Right renal cortex interstitium (tissue), 3 donors: ENCODE measurements at regions not wholly inside any gene's neighbourhood (a gene's known extent, or its start where the extent isn't known, plus 50 kb on each side); places are given as distances from the start of the nearest gene placed in this dataset.
"Not testable (repeated sequence)": the region's sequence is repeated elsewhere in the genome, so short reads cannot be mapped to it uniquely, and the experiment has no call there.

Experiments
- DNase-seq, 3 donors: peaks; one replicate each; pipeline ENCODE4 v3.0.0-alpha.2; 2013; ENCODE audit warnings: low read depth in 3 of 3, low spot score in 2 of 3

DNA sequence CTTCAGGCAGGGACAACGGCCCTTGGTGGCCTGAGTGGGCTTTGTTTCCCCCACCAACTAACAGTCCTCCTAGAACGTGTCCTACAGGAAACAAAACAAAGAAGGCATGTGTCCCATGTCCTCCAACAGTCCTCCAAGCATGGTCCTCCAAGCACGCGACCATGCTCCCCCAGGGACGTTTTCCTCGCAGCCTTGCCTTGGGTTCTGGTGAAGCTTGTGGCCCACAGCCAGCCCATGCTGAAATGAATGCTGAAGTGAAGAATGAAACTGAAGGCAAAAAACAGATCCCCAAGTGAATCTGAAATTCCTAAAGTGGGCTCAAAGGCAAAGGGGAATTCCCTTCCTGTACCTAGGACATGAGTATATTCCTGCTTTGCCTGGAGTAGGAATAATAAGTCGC, 176.6 kb downstream of the JCAD start:
- DNase-seq = no peak

DNA sequence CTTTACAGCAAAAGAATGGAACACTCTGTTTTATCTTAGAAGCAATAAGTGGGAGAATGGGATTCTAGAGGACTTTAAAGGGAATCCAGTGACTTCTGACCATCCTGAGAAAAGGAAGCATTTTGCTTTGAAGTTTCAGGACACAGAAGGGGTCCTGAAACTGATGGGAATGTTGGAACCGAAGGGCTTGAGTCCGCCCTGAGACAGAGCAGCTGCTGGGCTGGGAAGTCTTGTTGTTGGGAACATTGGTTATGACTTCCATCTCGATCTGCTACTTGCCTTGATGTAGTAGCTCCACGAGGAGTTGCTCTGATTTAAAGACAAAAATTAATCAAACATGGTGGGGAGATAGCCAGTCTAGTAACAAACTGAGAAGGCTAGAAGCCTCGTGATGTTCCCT, 177.6 kb downstream of the JCAD start:
- no peak for DNase-seq

DNA sequence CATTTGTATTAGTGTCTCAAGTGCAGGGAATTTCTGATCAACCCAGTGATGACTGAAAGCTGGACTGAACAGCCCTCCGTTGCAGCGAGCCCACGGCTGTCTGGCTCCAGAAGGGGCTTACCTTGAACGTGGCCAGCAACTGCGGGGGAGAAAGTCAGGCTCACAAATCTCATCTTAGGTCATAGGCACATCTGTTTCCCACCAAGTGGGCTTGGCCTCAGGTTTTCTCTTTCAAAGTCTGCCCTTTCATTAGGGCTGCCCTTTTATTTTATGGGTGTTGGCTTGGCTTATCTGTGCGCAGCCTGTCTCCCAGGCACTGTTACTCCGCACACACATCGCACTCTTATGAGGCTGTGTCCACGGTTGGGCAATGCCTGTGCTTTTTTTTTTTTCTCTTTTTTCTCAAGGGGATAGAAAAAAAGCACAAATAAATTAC, 178.0 kb downstream of the JCAD start:
- no peak for DNase-seq

DNA sequence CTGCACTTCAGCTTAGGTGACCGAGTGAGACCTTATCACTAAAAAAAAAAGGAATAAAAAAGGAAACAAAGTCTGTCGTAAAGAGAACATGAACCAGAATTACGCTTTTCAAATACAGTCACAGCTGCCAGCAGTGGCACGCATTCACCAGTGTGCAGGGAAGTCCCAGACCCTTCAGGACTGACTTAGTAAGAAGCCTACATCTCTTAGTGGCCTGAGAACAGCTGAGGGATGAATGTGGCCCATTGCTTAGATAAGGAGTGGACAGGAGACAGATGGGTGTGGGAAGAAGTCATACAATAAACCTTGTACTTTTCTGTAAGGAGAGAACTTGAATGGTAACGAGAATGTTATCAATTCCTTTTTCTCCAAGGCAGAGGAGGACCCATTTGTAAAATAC, 178.5 kb downstream of the JCAD start:
- no peak for DNase-seq

DNA sequence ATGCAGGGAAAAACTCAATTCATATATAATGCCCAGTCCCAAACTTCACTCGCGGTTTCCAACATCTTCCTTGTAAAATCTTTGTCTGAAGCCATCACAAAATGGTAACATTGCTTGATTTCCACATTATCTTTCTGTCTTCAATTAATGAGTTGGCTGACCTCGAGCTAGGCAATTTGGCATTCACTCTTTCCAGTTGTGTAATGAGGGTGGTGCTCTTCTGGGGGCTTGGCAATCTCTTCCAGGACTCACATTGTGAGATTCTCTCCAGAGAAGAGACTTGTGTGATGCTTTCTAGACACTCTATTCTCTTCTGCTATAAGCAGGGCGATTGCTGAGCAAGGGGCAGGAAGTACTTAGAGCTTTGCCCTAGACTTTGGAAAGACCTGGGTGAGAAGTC, 179.5 kb downstream of the JCAD start:
- no peak for DNase-seq

DNA sequence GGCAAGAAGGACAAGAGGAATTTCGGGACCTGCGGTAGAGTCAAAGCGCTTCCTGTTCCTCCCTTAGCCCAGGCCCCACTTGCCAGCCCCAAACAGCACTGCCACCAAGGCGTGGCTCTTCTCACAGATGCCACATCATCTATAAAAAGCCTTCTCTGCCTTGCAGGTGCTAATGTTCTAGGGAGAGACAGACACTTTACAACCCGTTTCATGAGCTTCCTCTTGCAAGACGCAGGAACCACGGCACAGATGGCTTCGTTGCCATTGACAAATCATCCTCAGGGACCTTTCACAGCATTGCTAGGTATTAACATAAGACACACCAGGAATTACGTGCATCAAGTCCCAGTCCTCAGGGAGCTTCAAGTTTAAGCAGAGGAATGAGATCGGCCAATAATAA, 180.9 kb downstream of the JCAD start:
- no peak for DNase-seq

DNA sequence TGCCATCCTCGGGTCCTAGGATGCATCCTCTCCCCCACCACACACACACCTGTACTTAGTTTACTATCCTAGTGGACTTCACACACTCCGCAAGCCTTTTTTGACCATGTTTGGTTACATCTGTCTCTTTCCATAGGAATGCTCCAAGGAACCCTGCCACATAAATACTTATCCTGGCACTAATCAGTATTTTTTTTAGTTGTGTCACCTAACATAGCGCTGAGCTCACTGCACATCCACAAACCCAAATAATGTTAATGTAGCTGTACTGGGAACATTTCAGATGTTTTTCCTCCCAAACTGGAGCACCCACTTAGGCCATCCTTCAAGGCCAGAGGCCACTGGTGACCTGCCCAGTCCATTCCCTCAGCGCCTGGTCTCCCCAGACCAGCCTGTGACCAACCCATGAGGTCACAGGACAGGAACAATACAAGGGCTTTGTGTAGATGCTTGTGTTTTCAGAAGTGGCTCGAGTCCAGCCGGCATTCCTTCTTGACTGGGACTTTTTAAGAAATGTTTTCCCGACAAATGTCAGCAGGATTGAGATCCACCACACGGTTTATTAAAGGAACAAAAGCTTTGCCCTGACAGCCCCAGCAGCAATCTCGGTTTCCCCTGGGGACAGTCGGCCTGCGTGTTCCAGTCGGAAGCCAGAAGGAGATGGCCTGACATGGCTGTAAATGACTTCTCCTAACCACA, 181.4 kb downstream of the JCAD start:
- DNase-seq = no peak

DNA sequence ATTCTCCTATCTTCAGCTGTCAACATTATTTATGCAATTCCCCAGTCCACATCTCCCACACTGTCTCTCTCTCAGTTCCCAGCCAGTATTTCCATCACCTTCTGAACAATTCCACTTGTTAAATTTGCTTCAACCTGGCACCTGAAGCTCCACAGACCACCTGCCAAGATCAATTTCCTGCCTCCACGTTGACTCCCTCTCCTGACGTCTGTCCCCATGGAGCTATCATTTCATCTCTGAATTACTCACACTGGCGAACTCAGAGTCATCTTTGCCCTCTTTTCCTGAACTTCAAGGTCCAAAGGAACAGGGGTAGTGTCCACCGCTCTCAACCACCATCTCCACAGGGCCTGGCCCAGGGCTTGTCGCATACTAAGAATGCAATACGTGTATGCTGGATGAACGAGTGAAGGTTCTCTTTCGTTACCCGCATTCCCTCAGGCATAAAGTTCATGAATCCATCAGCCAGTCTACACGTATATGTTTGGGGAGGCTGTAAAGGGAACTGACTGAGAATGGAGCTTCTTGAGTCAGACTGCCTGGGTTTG, 183.3 kb downstream of the JCAD start:
- DNase-seq = no peak

DNA sequence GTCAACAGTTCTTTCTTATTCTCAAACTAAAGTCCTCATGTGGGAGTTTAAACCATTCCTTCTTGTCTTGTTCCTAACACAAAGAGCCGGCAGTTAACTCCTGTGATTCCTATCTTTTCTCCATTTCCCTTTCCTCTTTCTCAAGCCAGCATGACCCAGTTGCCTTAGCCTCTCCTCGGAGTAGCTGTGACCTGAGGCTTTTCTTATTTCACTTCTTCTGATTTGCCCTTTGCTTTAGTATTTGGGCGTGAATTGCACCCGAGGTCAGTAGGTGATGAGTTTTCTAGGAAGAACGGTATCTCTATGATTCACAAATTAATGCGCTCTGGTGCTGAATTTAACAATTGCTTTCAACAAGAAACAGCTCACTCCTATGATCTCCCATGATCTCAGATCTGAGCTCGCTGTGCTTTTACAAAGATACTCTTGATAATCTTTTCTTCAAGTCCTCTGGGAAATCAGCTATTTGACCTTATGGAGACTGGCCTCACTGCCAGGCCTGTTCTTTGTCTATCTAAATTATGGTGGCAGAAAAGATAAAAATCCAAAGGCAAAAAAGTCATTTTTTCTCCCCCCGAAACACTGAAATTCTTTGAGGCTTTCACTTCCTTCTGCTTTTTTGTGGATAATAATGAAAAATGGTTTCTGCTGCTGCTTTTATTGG, 184.6 kb downstream of the JCAD start:
- no peak for DNase-seq

DNA sequence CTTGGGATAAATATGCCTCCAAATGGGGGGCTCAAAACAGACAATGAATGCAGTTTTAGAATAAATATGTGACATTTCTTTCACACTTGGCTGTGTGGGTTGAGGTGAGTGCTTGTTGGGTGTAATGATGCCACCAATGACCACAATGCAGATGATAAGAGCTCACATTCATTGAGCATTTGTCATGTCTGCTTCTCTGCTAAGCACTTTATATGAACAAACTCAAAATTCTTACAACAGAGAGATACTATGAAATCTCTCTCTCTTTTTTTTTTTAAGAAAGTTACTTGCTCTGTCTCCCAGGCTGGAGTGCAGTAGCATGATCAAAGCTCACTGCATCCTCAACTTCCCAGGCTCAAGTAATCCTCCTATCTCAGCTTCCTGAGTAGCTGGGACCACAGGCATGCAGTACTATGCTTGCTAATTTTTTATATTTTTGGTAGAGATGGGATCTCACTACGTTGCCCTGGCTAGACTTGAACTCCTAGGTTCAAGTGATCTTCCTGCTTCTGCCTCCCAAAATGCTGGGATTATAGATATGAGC, 185.4 kb downstream of the JCAD start:
- DNase-seq = no peak

DNA sequence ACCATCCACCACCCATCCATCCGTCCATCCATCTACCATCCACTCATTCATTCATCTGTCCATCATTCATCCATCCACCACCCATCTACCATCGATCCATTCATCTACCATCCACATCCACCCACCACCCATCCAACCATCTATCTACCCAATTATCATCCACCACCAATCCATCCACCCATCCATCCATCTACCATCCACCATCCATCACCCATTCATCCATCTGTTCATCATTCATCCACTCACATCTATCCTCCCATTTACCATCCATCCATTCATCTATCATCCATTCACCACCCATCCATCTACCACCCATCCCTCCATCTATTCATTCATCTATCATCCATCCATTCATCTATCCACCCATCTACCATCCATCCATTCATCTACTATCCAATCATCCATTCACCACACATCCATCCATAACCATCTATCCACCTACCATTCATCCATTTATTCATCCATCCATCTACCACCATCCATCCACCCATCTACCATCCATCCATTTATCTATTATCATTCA, 188.8 kb downstream of the JCAD start:
- no peak for DNase-seq

DNA sequence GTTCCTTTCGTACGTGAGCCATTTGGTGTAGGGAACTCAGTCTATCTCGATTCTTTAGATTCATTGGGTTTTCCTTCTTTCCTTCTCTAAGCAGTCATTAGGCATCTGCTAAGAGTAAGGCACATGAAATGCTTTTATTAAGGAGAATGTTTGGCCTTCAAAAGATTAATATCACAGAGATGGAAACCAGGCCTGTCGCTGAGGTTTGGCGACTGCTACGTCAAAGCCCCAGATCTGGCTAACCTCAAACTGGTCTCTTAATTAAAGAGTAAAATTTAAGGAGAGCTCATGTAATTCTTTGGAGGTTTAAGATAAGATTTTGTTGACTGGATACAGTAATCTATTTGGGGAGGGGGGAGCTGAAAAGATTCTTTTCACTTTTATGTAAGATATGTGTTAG, 189.8 kb downstream of the JCAD start:
- DNase-seq = no peak

DNA sequence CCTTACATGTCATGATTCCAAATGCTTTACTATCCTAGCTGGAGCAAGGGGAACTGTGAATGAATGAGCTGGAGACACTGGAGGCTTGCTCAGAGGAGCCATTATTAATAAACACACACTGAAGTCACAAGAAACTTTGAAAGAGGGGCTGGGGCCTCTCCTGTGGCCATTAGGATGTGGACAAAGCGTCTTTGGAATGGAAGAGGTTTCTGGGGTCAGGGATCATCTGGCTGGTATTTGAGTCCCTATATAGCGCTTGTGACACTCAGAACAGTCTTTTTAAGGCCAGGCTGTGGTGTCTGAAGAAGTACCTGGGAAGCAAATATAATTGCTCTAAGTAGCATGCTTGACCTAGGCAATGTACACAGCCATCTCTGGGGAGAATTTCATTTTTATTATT, 193.0 kb downstream of the JCAD start:
- DNase-seq = no peak

DNA sequence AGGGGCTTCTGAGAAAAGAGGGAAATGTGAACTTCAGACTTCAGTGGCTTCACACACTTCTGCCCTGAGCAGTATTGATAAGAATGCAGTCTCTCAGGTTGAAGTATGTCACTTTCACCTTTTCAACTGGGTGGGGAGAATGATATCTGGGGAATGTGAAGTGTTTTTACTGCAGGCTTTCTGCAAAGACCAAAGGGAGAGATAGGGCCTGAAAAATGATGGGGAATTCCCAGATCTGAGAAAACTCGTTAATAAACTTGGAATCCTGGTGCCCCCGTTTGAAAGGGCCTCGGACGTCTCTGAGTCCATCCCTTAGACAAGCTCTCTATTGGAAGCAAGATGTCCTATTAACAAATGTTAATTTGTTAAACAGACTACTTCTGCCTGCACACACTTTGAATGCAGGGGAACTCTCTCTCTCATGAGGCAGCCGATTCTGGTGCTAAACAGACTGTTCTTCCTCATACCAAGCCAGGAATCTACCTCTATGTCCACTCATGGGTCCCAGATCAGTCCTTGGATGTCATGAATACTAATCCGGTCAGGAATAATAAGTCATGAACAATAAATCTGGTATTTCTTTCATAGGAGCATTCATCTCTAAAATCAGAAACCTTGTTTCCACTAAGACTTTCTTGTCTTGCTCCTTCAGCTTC, 193.6 kb downstream of the JCAD start:
- DNase-seq = no peak

DNA sequence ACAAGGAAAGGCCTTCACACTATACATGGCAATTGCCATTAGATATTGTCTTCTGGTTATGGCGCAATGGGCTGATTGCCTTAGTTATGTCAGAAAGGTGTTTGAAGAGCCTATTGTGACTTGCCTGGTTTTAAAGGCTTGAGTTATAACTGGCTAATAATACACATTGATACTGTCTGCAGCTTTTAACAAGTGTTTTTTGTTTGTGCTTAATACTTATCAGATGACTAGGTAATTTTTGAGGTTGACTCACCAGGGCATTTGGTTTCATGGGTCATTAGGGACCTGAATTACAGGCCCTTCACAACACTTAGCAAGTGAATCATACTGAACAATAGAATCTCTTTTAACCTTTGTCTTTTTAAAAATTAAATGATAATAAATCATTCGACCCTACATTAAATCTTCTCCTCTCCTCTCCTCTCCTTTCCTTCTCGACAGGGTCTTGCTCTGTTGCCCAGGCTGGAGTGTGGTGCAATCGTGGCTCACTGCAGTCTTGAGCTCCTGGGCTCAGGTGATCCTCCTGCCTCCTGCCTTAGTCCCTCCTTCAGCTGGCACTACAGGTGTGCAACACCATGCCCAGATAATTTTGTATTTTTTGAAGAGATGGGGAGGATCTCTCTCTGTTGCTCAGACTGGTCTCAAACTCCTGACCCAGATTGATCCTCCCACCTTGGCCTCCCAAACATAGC, 196.3 kb downstream of the JCAD start:
- no peak for DNase-seq

DNA sequence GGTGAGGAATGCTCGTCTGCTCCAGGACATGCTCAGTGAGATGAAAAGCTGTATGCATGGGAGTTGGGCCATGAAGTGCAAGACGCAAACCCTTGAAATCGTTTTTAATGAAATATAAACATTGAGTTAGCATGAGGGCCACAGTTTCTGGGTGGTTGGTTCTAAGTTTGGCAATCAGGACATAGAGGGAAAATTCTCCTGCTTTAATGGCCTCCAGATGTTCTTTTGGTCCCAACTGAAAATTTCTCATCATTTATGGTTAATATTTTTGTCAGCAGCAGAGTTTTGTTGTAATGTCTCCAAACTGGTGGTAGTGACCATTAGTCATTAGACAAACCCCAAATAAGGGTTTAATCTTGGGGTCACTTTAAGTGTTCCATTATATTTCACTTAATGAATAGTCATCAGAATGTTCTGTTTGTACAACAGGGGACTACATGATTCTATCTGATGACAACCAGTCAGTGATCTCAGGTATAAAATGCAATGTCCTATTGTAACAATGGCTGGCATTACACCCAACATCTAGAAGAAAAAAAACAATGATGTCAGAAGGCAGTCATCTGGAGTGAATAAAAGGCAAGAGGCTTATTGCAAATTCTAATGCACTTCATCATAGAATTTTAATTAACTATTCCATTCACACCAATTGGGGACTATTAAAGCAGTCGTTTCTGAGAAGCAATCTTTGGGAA, 197.4 kb downstream of the JCAD start:
- DNase-seq = no peak

DNA sequence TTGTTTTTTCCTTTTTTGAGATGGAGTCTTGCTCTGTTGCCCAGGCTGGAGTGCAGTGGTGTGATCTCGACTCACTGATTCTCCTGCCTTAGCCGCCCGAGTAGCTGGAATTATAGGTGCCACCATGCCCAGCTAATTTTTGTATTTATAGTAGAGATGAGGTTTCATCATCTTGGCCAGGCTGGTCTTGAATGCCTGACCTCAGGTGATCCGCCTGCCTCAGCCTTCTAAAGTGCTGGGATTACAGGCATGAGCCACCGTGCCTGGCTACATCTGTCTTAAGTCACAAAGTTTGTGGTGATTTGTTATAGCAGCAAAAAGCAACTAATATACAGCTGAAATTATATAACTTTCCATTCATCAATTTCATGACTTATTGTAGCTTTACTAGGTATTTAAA, 198.2 kb downstream of the JCAD start:
- not testable (repeated sequence) for DNase-seq

DNA sequence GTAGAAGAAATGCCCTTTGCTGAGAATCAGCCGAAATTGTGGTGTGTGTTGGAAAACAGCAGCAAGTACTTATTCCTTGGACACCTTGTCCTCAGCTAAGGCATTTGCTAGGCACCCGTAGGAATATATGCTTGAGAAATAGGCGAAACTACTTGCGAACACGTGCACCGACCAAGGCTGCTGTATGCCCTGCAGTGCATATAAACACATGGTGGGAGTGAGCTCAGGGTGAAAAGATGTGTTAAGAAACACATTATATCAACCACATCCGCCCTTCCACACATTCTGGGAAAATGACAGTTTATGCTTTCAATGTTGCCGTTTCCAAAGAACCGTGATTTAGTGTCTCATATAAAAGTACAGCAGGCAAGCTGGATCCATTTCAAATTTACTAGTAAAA, 199.2 kb downstream of the JCAD start:
- DNase-seq = no peak

DNA sequence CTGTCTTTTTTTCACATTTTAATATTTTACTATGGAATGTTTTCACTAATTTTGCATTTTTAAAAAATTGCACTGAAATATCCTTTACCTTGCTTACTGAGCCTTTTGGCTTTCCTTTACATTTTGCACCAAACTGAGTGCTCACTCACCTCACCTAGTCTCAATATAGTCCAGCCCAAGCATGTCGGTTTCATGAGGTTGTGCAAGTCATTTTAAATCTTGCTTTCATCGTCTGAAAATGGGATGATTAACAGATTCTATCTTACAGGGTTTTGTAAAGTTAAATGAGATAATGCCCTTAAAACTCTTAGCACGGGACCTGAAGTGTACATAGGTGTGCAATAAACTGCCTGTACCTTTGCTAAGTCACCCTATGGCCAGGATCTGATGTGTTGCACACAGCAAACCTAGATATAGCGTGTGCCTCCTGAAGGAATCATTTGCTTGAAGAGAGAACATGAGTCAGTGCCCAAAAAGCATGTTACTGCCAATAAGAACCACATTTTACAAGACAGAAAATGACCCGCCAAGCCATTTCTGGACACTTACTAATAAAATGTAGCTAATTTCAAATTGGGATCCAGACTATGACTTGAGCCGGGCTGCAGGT, 199.8 kb downstream of the JCAD start:
- DNase-seq = no peak
